Stimulated activated CD4-positive, alpha-beta T cell treated with anti-CD3 and anti-CD28 coated beads, Interleukin-1b, Interleukin-23, amount 100 ng/mL, for 48 hours (primary cell): ENCODE measurements at regions not wholly inside any gene's neighbourhood (a gene's known extent, or its start where the extent isn't known, plus 50 kb on each side); places are given as distances from the start of the nearest gene placed in this dataset.

ENCODE experiments used
- DNase-seq: peaks from one replicate; pipeline ENCODE4 v3.0.0-alpha.2; 2020

DNA sequence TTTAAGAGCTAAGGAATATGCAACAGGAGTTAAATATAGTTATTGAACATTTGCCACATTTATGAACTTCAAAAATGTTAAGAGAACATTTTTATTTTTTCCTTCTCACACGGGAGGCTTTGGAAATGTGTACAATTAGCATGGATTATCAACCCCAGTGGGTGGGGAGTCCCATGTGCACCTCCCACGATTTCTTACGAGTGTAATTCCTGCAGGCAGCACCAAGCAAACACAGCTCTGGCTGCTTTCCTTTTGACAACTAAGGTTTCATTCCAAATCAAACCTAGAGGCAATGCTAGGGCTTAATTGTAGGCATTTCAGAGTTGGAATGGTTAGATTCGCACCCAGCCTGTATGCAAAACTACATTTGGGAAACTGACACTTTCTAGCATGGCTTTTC is 460.9 kb downstream of the METTL15 start:
- no peak for DNase-seq

DNA sequence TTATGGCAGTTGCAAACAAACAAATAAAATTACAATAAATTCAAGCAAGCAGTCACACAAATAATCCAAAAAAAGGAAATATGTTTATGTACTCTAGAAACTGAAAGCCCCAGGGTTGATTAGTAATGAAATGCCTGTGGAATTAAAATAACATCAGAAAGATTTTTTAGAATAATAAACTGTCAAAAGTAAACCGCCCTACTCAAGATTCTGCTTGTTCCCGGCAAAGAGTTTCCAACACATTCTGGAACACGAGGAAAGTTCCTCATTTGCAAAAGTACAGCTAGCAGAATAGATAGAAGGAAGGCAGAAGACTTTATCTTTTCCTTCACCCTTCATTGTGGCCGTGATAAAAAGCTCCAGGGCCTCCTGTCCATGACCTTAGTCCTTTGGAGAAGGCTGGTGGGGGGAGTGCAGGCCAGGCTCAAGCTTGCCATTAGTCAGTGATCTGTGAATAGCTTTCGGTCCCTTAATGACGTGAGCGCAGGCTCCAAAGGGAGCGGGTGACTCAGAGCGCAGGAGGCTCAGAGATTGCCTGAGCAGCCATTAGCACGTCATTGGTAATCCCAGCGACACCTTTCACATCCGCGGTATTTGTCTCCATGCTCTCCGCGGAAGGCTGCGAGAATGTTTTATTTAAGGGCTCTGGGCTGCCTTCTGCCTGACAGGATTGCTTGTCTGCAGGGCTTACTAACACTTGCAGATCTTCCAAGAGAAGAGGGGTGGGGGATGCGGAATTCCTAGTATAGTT is 458.3 kb downstream of the METTL15 start:
- no peak for DNase-seq

DNA sequence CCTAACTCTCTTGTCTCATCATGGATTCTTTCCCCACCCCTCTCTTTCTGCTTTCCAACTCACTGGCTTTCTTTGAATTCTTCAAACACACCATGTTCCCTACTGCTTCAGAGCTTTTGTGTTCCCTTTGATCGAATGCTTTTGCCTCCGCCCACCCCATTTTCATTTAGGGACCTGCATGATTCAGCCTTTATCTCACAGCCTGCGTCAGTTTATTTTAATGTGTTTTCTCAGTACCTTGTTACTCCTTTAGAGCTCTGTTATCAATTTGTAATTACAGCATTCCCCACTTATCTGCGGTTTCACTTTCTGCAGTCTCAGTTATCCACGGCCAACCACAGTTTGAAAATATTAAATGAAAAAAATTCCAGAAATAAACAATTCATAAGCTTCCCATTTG is 451.3 kb downstream of the METTL15 start:
- DNase-seq = no peak

DNA sequence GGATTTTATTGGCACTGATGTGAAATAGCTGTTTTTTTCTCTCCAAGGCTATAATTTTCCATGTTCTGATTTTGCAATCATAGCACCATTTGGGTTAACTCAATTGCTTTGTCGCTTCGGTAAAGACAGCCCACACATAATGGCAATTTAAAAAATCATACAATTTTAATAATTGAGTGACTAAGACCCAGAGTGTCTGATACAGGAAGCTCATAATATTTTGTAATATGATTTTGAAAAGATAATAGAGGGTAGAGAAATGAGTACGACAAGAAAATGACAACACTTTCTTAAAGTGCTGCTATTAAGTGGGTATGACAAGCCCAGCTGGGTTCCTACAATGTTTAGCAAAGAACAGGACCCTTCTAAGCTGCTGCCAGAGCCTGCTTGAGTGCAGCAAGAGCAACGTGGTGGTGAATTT is 439.1 kb downstream of the METTL15 start:
- DNase-seq = no peak

DNA sequence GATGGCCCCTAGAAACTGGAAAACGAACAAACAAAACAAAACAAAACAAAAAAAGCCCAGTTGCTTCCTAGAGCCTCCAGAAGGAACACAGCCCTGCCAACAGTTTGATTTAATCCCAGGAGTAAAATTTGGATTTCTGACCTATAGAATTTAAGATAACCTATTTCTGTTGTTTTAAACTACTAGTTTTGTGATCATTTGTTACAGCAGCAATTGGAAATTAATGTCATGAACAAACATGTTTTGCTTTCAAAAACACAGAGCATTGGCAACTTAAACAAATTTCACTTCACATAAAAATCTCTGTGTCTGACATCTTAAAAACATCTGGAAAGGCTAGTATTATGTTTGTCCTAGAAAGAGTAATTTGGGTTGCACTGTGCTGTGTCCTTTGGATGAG is 437.3 kb downstream of the METTL15 start:
- no peak for DNase-seq

DNA sequence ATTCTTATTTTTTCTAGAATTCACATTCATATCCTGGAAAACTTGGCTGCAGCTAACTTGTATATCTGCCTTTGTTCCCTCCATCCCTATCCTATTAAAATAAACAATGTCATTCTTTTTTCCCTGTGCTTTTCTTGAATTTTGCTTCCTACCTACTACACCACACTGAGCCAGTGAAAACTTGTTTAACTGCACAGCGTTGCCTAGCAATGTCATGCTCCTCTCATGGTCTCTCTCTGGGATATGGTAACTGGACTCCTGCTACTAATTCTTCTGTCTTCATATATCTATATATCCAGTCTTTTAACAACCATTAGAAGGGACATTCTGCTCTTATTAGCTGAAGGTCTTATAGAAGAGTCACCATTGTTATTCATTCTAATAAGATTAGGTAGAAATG is 434.4 kb downstream of the METTL15 start:
- DNase-seq = no peak

DNA sequence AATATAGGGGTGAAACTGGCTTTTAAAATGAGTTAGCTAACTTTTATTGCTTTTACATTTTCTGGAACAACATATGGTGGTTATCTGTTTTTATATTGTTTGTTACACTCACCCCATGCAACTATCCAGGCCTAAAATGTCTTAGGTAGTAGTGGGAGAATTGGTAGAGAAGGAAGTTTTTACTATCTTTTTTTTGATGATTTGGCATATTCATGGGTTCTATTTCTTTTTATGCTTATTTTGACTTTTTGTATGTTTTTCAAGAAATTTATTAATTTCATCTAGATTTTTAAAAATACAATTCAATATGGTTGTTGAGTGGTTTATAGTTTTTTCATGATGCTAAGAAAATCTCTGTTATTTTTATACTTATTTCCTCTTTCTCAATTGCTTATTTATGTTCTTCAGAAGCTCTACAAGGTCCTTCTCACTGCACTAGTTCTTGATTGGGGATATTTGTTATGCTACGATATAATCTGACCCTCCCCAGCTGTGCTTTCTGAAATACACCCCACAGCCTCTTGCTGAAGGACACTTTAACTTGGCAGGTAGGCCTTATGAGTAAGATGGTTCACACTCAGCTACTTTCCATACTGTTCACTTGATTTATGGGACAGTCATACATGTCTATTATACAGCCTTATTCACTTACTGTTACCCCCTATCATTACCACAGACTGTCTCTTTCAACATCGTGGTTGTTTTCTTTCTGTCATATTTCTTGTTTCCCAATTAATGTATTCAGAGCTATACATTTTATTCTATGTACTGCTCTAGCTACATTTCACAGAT is 431.2 kb downstream of the METTL15 start:
- DNase-seq = no peak

DNA sequence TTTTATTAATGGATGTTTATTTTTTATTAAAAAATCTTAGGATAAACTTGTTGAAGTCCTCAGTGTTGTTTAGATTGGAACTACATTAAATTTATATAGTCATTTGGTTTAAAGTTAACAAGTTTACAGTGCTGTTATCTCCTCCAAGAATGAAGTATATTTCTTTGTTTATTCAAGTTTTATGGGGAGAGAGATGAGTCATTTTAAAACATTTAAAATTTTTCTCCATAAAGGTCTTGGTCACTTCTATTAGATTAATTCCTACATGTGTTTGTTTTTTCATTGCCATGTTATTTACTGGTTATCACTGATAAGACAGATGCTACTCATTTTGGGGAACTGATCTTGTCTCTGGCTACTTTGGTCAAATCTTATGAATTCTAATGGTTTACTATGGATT is 429.6 kb downstream of the METTL15 start:
- DNase-seq = no peak

DNA sequence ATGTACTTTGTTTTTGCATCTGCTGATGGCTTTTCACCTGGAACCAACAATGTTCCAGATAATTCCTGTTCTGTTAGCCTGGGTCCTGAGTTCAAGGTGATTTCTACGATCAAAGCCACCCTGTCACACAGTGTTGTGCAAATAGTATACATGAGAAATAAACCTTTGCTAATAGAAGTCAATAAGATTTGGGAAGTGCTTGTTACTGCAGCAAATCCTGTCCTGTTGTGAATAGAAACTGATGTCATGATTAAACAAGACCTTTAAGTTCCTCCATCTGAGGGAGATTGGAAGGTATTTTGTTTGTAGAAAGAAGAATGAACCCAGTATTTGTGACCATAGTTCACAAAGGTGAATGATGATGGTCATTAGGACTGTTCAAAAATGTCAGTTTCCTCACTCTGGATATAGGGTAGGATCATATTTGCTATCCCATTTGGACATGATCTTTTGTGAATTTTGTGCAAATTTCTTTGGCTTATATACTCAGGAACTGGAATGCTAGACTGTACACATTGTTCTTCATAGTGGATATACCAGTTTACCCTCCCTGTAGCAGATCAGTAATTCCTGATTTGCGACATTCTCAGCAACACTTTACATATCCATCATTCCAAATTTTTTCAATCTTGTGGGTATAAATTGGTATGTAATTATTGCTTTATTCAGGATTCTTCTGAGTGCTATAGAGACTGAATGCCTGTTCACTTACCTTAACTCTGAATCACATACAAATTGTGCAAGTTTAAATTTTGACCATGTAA is 428.5 kb downstream of the METTL15 start:
- DNase-seq = no peak

DNA sequence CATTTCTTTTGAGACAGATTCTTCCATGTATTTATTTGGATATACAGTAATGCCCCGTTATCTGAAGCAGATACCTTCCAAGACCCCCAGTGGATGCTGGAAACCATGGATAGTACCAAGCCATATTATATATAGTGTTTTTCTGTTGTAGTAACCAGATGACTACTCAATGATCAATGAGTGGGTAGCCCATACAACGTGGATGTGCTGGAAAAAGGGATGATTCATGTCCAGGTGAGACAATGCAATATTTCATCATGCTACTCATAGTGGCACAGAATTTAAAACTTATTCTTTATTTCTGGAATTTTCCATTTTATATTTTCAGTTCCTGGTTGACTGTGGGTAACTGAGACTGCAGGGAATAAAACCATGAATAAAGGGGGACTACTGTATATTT is 427.5 kb downstream of the METTL15 start:
- no peak for DNase-seq

DNA sequence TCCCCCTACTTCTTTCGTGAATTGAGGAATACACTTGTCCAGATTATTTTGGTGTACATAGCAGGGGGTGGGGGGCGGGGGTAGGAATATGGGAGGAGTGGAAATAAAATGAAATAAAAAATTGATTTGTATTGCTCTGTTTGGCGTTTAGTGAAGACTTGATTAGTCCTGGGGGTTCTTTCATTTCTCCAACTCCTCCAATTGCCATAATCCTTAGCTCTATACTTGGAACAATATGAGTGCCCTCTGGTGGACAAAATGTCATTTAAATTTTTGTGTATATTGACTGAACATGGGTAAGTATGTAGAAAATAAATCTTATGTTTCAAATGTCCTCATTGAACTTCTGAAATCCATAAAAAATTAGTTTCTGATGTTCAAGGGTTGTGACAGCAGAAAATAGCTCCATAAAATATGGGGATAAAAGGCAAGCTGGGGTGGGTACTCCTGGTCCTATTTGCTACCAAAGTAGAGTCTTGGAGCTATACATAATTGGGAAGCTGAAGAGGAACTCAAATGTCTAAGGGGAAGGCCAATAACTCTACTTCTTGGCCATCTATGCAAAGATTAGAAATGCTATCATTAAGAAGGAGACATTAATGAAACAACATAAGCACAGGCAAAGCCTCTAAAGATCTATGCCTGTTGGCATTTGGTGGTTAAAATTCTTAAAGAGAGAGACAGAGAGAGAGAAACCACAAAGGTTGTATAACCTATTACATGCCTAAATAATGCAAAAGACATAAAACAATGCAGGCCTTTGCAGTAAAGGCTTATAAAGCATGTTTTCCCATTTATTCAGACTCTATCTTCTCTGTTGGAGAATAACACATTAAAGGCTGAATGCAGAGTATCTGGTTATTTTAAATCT is 421.6 kb downstream of the METTL15 start:
- no peak for DNase-seq

DNA sequence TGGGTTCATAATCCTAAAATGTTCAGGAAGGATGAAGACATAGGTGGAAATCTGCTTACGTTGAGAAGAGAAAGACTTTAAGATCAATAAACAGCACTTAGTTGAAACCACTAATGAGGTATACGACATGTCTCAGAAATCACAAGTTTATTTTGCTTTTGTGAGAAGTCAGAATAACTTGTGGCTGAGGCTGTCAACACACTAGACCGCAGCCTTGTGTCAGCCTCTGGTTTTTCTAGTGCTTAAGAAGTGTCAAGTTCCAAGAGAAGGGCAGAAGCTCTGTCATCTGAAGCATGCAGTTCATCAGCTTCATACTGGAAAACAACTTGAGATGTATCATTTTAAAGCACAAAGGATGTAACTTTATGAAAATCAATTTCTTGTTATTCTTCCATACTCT is 420.9 kb downstream of the METTL15 start:
- no peak for DNase-seq

DNA sequence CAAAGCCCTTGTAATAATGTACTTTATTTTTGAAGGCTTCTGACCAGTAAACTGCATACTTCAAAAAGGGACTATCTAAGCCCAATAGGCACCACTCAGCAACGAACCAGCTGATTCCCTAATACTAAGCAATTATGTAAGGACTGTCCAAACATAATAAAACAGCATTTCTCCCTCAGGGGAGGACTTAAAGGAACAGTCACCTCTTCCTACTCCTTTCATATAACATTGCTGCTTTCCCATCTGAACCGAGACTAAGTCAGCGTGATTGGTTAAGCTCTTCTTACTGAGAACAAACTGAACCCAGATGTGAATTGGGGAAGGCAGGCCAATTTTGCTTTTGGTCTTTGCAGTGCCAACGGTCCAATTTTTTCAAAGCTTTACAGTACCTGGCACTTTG is 420.0 kb downstream of the METTL15 start:
- DNase-seq = no peak

DNA sequence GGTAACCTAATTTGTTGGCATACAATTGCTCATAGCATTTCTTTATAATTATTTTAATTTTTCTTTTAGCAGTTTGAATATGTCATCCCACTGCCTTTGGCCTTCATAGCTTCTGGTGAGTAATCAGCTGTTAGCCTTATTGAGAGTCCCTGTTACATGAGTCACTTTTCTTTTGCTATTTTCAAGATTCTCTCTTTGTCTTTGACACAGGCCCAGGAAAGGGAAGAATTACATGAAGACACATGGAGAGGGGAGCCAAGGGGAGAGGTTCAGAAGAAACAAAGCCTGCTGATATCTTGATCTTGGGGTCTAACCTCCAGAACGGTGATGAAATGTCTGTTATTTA is 418.2 kb downstream of the METTL15 start:
- no peak for DNase-seq

DNA sequence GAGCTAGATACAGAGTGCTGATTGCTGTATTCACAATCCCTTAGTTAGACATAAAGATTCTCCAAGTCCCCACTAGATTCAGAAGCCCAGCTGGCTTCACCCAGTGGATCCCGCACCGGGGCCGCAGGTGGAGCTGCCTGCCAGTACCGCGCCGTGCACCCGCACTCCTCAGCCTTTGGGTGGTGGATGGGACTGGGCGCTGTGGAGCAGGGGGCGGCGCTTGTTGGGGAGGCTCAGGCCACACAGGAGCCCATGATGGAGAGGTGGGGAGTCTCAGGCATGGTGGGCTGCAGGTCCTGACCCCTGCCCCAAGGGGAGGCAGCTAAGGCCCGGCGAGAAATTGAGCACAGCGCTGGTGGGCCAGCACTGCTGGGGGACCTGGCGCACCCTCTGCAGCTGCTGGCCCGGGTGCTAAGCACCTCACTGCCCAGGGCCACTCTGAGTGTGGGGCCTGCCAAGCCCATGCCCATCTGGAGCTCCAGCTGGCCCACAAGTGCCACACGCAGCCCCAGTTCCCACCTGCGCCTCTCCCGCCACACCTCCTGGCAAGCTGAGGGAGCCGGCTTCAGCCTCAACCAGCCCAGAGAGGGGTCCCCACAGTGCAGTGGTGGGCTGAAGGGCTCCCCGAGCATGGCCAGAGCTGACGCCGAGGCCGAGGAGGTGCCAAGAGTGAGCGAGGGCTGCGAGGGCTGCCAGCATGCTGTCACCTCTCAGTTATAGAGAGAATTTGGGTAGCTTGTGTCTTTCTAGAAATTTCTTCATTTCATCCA is 417.6 kb downstream of the METTL15 start:
- no peak for DNase-seq

DNA sequence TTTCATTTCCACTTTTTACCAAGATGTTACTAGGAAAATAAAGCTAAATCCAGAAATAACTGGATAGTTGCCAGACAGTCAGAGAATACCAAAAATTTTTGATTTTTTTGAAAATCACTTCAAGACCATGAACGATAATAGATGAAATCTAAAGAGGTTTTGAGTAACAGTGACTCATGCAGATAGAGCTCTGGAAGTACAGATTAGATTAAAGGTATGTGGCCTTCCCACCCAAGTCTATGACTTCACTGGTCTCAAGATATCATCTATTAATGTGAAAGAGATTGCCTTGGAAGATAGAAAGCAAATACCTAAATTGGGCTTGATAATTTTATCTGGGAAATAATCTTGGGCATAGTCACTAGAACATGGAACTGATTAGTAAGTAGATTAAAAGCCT is 415.9 kb downstream of the METTL15 start:
- no peak for DNase-seq

DNA sequence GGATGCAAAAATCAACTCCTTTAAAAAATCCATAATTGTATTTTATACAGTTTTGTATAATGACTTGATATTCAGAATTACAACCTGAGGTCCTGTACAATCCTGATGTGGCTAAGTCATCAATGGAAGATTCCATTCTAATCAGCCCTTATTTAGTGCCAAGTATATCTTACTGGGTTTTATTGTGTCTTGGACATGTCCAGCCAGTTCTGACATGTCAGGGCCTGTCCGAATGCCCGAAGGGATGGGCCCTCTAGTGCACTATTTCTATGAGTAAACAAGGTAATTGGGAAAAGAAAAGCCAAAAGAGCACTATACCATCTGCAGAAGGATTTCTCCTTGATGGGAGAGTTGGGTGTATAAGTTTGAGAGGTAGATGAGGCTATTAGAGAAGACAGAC is 412.9 kb downstream of the METTL15 start:
- DNase-seq = no peak

DNA sequence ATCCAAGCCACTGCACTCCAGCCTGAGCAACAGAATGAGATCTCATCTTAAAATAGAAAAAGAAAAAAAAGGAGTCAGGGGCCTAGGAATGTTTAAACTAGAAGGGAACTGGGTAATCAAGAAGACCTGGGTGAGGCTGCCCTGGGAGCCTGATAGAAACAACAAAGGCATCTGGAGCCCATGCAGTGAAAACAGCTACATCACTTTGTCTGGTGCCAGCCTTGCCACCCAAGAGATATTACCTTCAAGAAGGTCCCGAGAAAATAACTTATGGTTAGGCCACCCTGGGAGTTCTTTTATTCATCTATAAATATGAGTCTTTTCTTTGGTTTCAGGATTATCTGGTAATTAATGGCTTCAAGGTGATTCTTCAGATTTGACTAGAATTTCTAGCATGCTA is 412.1 kb downstream of the METTL15 start:
- DNase-seq = no peak

DNA sequence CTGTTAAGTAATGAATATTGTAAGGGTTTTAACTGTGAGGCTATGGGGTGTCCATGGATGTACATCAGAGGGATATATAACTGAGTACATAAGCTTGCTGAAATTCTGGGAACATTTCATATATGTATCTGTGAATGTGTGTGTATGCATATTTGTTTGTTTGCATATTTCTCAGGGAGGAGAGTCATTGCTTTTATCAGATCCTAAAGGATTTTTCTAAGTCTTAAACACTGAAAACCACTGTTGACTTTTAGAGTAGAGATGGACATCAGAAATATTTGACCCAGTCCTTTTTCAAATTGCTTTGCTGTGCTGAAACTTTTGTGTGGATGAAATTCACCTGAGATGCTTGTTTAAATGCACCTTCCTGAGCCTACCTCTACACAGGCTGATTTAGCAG is 410.6 kb downstream of the METTL15 start:
- no peak for DNase-seq

DNA sequence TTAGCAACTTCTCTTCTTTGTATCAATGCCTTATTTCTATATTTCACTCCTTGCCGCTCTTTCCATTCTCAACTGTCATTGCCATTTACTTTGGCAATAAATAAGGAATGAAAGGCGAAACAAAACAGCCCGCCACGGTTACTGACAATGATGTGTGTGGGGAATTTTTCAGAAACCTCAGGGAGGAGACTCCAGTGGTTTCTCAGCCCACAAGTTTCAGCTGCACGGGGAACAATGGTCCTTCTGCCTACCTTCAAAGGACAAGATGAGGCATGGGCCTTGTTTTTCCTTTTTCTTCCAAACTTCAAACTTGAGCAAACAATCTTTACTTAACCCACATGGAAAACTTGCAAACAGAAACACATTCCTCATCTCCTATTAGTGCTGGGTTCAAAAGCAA is 409.4 kb downstream of the METTL15 start:
- no peak for DNase-seq

DNA sequence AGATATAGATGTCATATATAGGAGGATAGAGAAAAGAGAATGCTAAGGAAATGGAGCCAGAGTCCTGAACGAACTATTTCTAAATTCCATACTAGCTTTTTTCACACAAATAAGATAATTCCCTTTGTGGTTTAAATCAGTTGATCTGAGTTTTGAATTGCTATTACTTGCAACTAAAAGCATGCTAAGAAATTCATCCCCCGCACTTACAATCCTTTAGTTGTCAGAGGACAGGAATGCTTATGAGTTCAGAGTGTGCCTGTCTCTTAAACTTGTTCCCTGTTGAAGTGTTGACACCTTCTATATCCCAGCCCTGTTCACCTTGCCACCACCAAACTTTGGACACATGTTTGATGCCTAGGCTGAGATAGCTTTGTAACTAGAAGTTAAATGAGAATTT is 406.2 kb downstream of the METTL15 start:
- no peak for DNase-seq

DNA sequence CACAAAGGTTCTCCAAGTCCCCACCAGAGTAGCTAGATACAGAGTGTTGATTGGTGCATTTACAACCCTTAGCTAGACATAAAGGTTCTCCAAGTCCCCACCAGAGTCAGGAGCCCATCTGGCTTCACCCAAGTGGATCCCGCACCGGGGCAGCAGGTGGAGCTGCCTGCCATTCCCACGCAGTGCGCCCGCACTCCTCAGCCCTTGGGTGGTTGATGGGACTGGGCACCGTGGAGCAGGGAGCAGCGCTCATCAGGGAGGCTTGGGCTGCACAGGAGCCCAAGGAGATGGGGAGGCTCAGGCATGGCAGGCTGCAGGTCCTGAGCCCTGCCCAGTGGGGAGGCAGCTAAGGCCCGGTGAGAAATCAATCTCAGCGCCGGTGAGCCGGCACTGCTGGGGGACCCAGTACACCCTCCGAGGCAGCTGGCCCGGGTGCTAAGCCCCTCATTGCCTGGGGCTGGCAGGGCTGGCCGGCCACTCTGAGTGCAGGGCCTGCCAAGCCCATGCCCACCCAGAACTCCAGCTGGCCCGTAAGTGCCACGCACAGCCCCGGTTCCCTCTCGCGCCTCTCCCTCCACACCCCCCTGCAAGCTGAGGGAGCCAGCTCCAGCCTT is 404.1 kb downstream of the METTL15 start:
- no peak for DNase-seq
